ENCODE measurements at regions not wholly inside any gene's neighbourhood (a gene's known extent, or its start where the extent isn't known, plus 50 kb on each side); places are given as distances from the start of the nearest gene placed in this dataset.
"Not testable (repeated sequence)": the region's sequence is repeated elsewhere in the genome, so short reads cannot be mapped to it uniquely, and the experiment has no call there.

DNA sequence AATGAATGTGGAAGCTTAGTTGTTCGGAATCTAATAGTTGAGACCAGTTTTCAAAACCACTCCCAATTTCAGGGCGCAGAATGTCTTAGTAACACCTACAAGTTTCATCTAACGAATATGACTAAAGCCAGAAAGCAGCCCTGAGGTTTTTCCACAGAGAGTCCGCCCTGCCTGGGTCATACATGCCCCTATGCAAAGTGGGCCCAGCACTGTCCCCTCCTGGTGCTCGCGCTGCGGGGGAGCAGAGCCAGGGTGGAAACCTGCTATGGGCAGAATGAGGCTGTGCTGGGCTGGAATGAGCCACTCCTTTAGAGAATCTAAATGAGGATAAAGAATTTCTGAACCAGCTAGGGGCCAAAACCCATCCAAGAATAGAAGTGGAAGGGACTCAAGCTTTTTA lies 334.0 kb downstream of the GOLGA6L6 start:
- H3K23me2 ChIP-seq (ENCODE audit: low read depth, low read length); H2BK12ac ChIP-seq (ENCODE audit: low read depth, low read length); H3K27me3 ChIP-seq (replicated peaks in 1 of 4; ENCODE audit: control insufficient read depth in 3 of 4, extremely low read depth in 1 of 4, insufficient read depth in 3 of 4, low read length in 3 of 4); H3K9ac ChIP-seq (replicated peaks in 1 of 4; ENCODE audit: extremely low read depth in 1 of 4, low read depth in 3 of 4, low read length in 3 of 4); H3K27ac ChIP-seq (ENCODE audit: low read depth, low read length); H2BK120ac ChIP-seq (replicated peaks; ENCODE audit: low read depth, low read length); POLR2A ChIA-PET (ENCODE audit: partially characterized antibody); H3K14ac ChIP-seq (ENCODE audit: insufficient read length); H2AFZ ChIP-seq (ENCODE audit: low read length); H3K56ac ChIP-seq (replicated peaks; ENCODE audit: insufficient read length, low read depth, low read length); H4K5ac ChIP-seq (ENCODE audit: insufficient read length, low read depth, low read length); H3K4me3 ChIP-seq (ENCODE audit: extremely low read depth in 1 of 4, insufficient read depth in 2 of 4, low read depth in 3 of 4, low read length in 4 of 4); H2AK5ac ChIP-seq (ENCODE audit: low read depth, low read length); H3K4ac ChIP-seq (replicated peaks; ENCODE audit: insufficient read length, low read depth, low read length); H2BK15ac ChIP-seq (ENCODE audit: low read length); H3K79me2 ChIP-seq (ENCODE audit: control insufficient read depth in 1 of 2, insufficient read depth in 2 of 2, low read length in 2 of 2); H2BK20ac ChIP-seq (ENCODE audit: low read length); CTCF ChIA-PET (ENCODE audit: partially characterized antibody); DNase-seq (ENCODE audit: low read depth in 1 of 2, low spot score in 2 of 2); H3K79me1 ChIP-seq (ENCODE audit: low read depth, low read length); H4K20me1 ChIP-seq (replicated peaks in 1 of 2; ENCODE audit: control insufficient read depth in 1 of 2, insufficient read depth in 2 of 2, low read length in 2 of 2); H3K36me3 ChIP-seq (ENCODE audit: control insufficient read depth in 2 of 4, insufficient read depth in 4 of 4, low read length in 3 of 4); H3K23ac ChIP-seq (ENCODE audit: insufficient read length); H4K91ac ChIP-seq (replicated peaks; ENCODE audit: insufficient read length, low read length); H3K4me2 ChIP-seq (ENCODE audit: insufficient read depth in 1 of 2, low read depth in 2 of 2, low read length in 2 of 2); H3K4me1 ChIP-seq (replicated peaks in 1 of 4; ENCODE audit: control insufficient read depth in 3 of 4, insufficient read depth in 4 of 4, low read length in 3 of 4); H2BK5ac ChIP-seq (ENCODE audit: low read depth, low read length); FAIRE-seq; H3K18ac ChIP-seq (ENCODE audit: extremely low read depth, low read length); H4K8ac ChIP-seq (ENCODE audit: extremely low read depth, insufficient read depth, low read length): not testable (repeated sequence)
- WGBS, 2 experiments (ENCODE audit: extremely low coverage in 1 of 2, insufficient coverage in 1 of 2, insufficient read length in 1 of 2, insufficient replicate concordance in 2 of 2, low coverage in 1 of 2, low lambda C conversion rate in 2 of 2, missing lambda C conversion rate in 1 of 2) = 87% methylated on average over 7 of the region's 7 CpGs; no CpG with 5 or more reads in 1 of the 2 experiments
- peaks cover 17 to 45% of the 10 kb centered on the region in 2 experiments; a peak in 3 of 4 replicates for H3K9me3 ChIP-seq (ENCODE audit: insufficient read depth in 2 of 2, low read depth in 1 of 2, low read length in 1 of 2)

DNA sequence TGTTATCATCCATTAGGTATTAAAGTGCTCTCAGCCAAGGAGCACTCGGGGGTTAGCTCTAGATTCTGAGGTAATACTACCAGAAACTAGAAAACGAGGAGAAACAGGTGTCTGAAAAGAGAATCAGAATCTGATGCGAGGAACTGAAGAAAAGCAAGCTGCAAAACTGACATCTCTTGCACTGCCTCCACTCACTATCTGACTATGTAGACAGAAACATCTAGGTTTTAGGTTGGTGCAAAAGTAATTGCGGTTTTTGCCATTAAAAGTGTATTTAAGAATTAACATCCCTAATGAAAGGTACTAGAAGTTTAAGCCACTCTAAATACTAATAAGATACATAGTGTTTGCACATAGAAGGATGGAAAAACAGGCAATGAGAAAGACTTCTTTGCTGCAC lies 334.4 kb downstream of the GOLGA6L6 start:
- H2AFZ ChIP-seq (ENCODE audit: low read length); H2BK20ac ChIP-seq (ENCODE audit: low read length); H4K91ac ChIP-seq (replicated peaks; ENCODE audit: insufficient read length, low read length); POLR2A ChIA-PET (ENCODE audit: partially characterized antibody); H3K18ac ChIP-seq (ENCODE audit: extremely low read depth, low read length); H3K4ac ChIP-seq (replicated peaks; ENCODE audit: insufficient read length, low read depth, low read length); H2BK5ac ChIP-seq (ENCODE audit: low read depth, low read length); H3K23me2 ChIP-seq (ENCODE audit: low read depth, low read length); H3K27ac ChIP-seq (ENCODE audit: low read depth, low read length); H3K4me1 ChIP-seq (replicated peaks in 1 of 4; ENCODE audit: control insufficient read depth in 3 of 4, insufficient read depth in 4 of 4, low read length in 3 of 4); H3K56ac ChIP-seq (replicated peaks; ENCODE audit: insufficient read length, low read depth, low read length); H2BK120ac ChIP-seq (replicated peaks; ENCODE audit: low read depth, low read length); H2AK5ac ChIP-seq (ENCODE audit: low read depth, low read length); H4K8ac ChIP-seq (ENCODE audit: extremely low read depth, insufficient read depth, low read length); H2BK12ac ChIP-seq (ENCODE audit: low read depth, low read length); H3K36me3 ChIP-seq (ENCODE audit: control insufficient read depth in 2 of 4, insufficient read depth in 4 of 4, low read length in 3 of 4); H3K4me3 ChIP-seq (ENCODE audit: extremely low read depth in 1 of 4, insufficient read depth in 2 of 4, low read depth in 3 of 4, low read length in 4 of 4); DNase-seq (ENCODE audit: low read depth in 1 of 2, low spot score in 2 of 2); H4K5ac ChIP-seq (ENCODE audit: insufficient read length, low read depth, low read length); H2BK15ac ChIP-seq (ENCODE audit: low read length); H3K14ac ChIP-seq (ENCODE audit: insufficient read length); CTCF ChIA-PET (ENCODE audit: partially characterized antibody); H3K27me3 ChIP-seq (replicated peaks in 1 of 4; ENCODE audit: control insufficient read depth in 3 of 4, extremely low read depth in 1 of 4, insufficient read depth in 3 of 4, low read length in 3 of 4); H3K79me2 ChIP-seq (ENCODE audit: control insufficient read depth in 1 of 2, insufficient read depth in 2 of 2, low read length in 2 of 2); H3K23ac ChIP-seq (ENCODE audit: insufficient read length); H3K79me1 ChIP-seq (ENCODE audit: low read depth, low read length); H4K20me1 ChIP-seq (replicated peaks in 1 of 2; ENCODE audit: control insufficient read depth in 1 of 2, insufficient read depth in 2 of 2, low read length in 2 of 2); FAIRE-seq; H3K4me2 ChIP-seq (ENCODE audit: insufficient read depth in 1 of 2, low read depth in 2 of 2, low read length in 2 of 2); H3K9ac ChIP-seq (replicated peaks in 1 of 4; ENCODE audit: extremely low read depth in 1 of 4, low read depth in 3 of 4, low read length in 3 of 4): not testable (repeated sequence)
- WGBS, 2 experiments (ENCODE audit: extremely low coverage in 1 of 2, insufficient coverage in 1 of 2, insufficient read length in 1 of 2, insufficient replicate concordance in 2 of 2, low coverage in 1 of 2, low lambda C conversion rate in 2 of 2, missing lambda C conversion rate in 1 of 2) = 81% methylated on average over 3 of the region's 4 CpGs; no CpG with 5 or more reads in 1 of the 2 experiments
- peaks cover 17 to 45% of the 10 kb centered on the region in 2 experiments; a peak in 3 of 4 replicates for H3K9me3 ChIP-seq (ENCODE audit: insufficient read depth in 2 of 2, low read depth in 1 of 2, low read length in 1 of 2)
